Stimulated activated memory B cell treated with anti-CD40 and anti-IgM and Interleukin-4, amounts not matched to agents 10 μg/mL and 1 μg/mL and 100 μg/mL, for 72 hours (primary cell): ENCODE measurements at regions not wholly inside any gene's neighbourhood (a gene's known extent, or its start where the extent isn't known, plus 50 kb on each side); places are given as distances from the start of the nearest gene placed in this dataset.
A peak's percentile ranks its signal among the peaks of the same experiment; 100 is the strongest.

Source experiments
- ATAC-seq: fragments of 150-1000 bp; cut with Tn5 transposase; 2 replicates; pipeline ENCODE4 v1.10.0; 2021
- H3K27ac Mint-ChIP-seq: one replicate; pipeline ENCODE4 v1.8.0; 2022; ENCODE audit warnings: mild to moderate bottlenecking, mixed read lengths
- H3K27me3 Mint-ChIP-seq: one replicate; pipeline ENCODE4 v1.8.0; 2022; ENCODE audit warnings: mixed read lengths
- H3K36me3 Mint-ChIP-seq: one replicate; pipeline ENCODE4 v1.8.0; 2022; ENCODE audit warnings: mixed read lengths
- H3K4me1 Mint-ChIP-seq: one replicate; pipeline ENCODE4 v1.8.0; 2022; ENCODE audit warnings: mixed read lengths
- H3K4me3 Mint-ChIP-seq: one replicate; pipeline ENCODE4 v1.8.0; 2022; ENCODE audit warnings: mild to moderate bottlenecking, moderate library complexity, mixed read lengths
- H3K9me3 Mint-ChIP-seq: one replicate; pipeline ENCODE4 v1.8.0; 2022; ENCODE audit warnings: mixed read lengths

- Mint-ChIP-seq H3K36me3 (no peaks in the 10 kb centered on the region), H3K9me3 (no peaks in the 10 kb centered on the region), H3K27me3 (no peaks in the 10 kb centered on the region), H3K27ac (no peak overlapping the region), H3K4me1 (no peaks in the 10 kb centered on the region), H3K4me3 (no peak overlapping the region)
- no peak for ATAC-seq
Observed at GRCh38 chr3:146896711-146897110, 291.6 kb upstream of the PLSCR5 start.

- H3K4me1 Mint-ChIP-seq = no peaks in the 10 kb centered on the region
- H3K36me3 Mint-ChIP-seq = no peaks in the 10 kb centered on the region
- no peak overlapping the region for H3K27ac Mint-ChIP-seq
- H3K27me3 Mint-ChIP-seq = no peaks in the 10 kb centered on the region
- H3K9me3 Mint-ChIP-seq = no peaks in the 10 kb centered on the region
- H3K4me3 Mint-ChIP-seq = no peak overlapping the region
- no peak for ATAC-seq
Observed at GRCh38 chr3:146895026-146895749, 290.0 kb upstream of the PLSCR5 start.

GRCh38 chr3:146894406-146894805 is 289.3 kb upstream of the PLSCR5 start:
- Mint-ChIP-seq H3K4me1 (no peaks in the 10 kb centered on the region), H3K27me3 (no peaks in the 10 kb centered on the region), H3K36me3 (no peaks in the 10 kb centered on the region), H3K27ac (no peak overlapping the region), H3K4me3 (no peak overlapping the region), H3K9me3 (no peaks in the 10 kb centered on the region)
- no peak for ATAC-seq

DNA sequence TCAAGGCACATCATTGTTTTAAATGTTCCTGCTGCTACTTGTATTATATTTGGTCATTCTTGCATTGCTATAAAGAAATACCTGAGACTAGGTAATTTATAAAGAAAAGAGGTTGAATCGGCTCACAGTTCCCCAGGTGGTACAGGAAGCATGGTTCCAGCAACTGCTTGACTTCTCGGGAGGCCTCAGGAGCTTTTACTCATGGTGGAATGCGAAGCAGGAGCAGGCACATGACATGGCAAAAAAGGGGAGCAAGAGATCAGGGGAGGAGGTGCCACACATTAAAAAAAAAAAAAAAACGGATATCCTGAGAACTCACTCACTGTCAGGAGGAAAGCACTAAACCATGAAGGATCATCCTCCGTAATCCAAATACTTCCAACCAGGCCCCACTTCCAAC is 286.9 kb upstream of the PLSCR5 start:
- H3K27me3 Mint-ChIP-seq = no peaks in the 10 kb centered on the region
- no peak overlapping the region for H3K4me3 Mint-ChIP-seq
- H3K36me3 Mint-ChIP-seq = no peaks in the 10 kb centered on the region
- H3K27ac Mint-ChIP-seq = no peak overlapping the region
- ATAC-seq = no peak
- no peaks in the 10 kb centered on the region for H3K9me3 Mint-ChIP-seq
- no peaks in the 10 kb centered on the region for H3K4me1 Mint-ChIP-seq

- no peak overlapping the region for H3K4me3 Mint-ChIP-seq
- no peaks in the 10 kb centered on the region for H3K4me1 Mint-ChIP-seq
- ATAC-seq = no peak
- H3K36me3 Mint-ChIP-seq = no peaks in the 10 kb centered on the region
- H3K27ac Mint-ChIP-seq = no peak overlapping the region
- no peaks in the 10 kb centered on the region for H3K9me3 Mint-ChIP-seq
- H3K27me3 Mint-ChIP-seq = no peaks in the 10 kb centered on the region
Observed at GRCh38 chr3:146889626-146890025, 284.5 kb upstream of the PLSCR5 start.

- no peak overlapping the region for H3K4me3 Mint-ChIP-seq
- no peak overlapping the region for H3K27ac Mint-ChIP-seq
- H3K36me3 Mint-ChIP-seq = no peaks in the 10 kb centered on the region
- no peaks in the 10 kb centered on the region for H3K9me3 Mint-ChIP-seq
- ATAC-seq = no peak
- H3K4me1 Mint-ChIP-seq = no peaks in the 10 kb centered on the region
- no peaks in the 10 kb centered on the region for H3K27me3 Mint-ChIP-seq
Observed at GRCh38 chr3:146888176-146888575, 283.0 kb upstream of the PLSCR5 start.

- ATAC-seq = no peak
- Mint-ChIP-seq H3K4me1 (no peaks in the 10 kb centered on the region), H3K9me3 (no peaks in the 10 kb centered on the region)
Observed at GRCh38 chr3:146884721-146885120, 279.6 kb upstream of the PLSCR5 start.

DNA sequence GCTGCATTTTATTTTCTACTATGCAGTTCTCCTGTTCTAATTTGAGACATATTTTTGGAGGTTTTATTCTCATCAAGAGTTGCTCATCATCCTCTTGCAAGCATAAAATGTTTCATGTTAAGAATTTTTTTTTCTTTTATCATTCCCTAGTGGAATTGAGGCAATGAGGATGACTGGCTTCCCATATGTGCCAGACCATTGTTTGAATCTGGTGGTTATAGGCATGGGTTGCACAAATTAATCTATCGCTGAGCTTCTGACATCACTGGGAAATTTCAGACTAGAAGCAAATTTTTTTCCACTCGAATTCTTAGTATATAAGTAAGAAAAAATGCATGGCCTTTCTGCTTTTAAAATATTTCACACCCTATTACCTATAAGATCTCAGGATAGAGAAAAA is 279.1 kb upstream of the PLSCR5 start:
- H3K27me3 Mint-ChIP-seq = no peaks in the 10 kb centered on the region
- ATAC-seq = no peak
- H3K27ac Mint-ChIP-seq = no peak overlapping the region
- no peaks in the 10 kb centered on the region for H3K9me3 Mint-ChIP-seq
- no peaks in the 10 kb centered on the region for H3K36me3 Mint-ChIP-seq
- no peaks in the 10 kb centered on the region for H3K4me1 Mint-ChIP-seq
- no peak overlapping the region for H3K4me3 Mint-ChIP-seq

More at GRCh38 chr3:146884721-146885120, 279.6 kb upstream of the PLSCR5 start:
- Mint-ChIP-seq H3K27ac (no peak overlapping the region), H3K4me3 (no peak overlapping the region), H3K36me3 (no peaks in the 10 kb centered on the region), H3K27me3 (no peaks in the 10 kb centered on the region)

- no peaks in the 10 kb centered on the region for H3K36me3 Mint-ChIP-seq
- no peaks in the 10 kb centered on the region for H3K27me3 Mint-ChIP-seq
- no peaks in the 10 kb centered on the region for H3K9me3 Mint-ChIP-seq
- no peak overlapping the region for H3K27ac Mint-ChIP-seq
- H3K4me3 Mint-ChIP-seq = no peak overlapping the region
- peak; percentile 31 for ATAC-seq
- no peaks in the 10 kb centered on the region for H3K4me1 Mint-ChIP-seq
Observed at GRCh38 chr3:146883288-146883687, 278.1 kb upstream of the PLSCR5 start.

- Mint-ChIP-seq H3K4me3 (no peak overlapping the region), H3K4me1 (no peaks in the 10 kb centered on the region), H3K9me3 (no peaks in the 10 kb centered on the region), H3K27ac (no peak overlapping the region), H3K36me3 (no peaks in the 10 kb centered on the region), H3K27me3 (no peaks in the 10 kb centered on the region)
- no peak for ATAC-seq
Observed at GRCh38 chr3:146881966-146882760, 277.0 kb upstream of the PLSCR5 start.

- no peaks in the 10 kb centered on the region for H3K9me3 Mint-ChIP-seq
- no peak for ATAC-seq
- H3K4me1 Mint-ChIP-seq = no peaks in the 10 kb centered on the region
- no peaks in the 10 kb centered on the region for H3K27me3 Mint-ChIP-seq
- H3K36me3 Mint-ChIP-seq = no peaks in the 10 kb centered on the region
- H3K4me3 Mint-ChIP-seq = no peak overlapping the region
- H3K27ac Mint-ChIP-seq = no peak overlapping the region
Observed at GRCh38 chr3:146881356-146881755, 276.2 kb upstream of the PLSCR5 start.

DNA sequence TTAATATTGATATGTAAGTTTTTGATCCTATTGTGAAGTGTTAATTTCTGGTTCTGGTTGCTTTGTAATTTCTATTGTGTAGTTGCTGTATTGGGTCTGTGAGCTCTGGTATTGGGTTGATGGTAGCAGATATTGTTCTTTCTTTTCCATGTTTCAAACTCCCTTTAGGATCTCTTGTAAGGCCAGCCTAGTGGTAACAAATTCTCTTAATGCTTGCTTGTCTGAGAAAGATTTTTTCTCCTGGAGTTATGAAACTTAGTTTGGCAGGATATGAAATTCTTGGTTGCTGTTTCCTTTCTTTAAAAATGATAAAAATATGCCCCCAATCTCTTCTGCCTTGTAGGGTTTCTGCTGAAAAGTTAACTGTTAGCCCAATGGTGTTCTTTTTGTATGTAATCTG is 268.6 kb upstream of the PLSCR5 start:
- no peaks in the 10 kb centered on the region for H3K27me3 Mint-ChIP-seq
- H3K36me3 Mint-ChIP-seq = no peaks in the 10 kb centered on the region
- H3K4me1 Mint-ChIP-seq = no peaks in the 10 kb centered on the region
- H3K4me3 Mint-ChIP-seq = no peak overlapping the region
- no peak overlapping the region for H3K27ac Mint-ChIP-seq
- ATAC-seq = no peak
- H3K9me3 Mint-ChIP-seq = peaks cover 12% of the 10 kb centered on the region

DNA sequence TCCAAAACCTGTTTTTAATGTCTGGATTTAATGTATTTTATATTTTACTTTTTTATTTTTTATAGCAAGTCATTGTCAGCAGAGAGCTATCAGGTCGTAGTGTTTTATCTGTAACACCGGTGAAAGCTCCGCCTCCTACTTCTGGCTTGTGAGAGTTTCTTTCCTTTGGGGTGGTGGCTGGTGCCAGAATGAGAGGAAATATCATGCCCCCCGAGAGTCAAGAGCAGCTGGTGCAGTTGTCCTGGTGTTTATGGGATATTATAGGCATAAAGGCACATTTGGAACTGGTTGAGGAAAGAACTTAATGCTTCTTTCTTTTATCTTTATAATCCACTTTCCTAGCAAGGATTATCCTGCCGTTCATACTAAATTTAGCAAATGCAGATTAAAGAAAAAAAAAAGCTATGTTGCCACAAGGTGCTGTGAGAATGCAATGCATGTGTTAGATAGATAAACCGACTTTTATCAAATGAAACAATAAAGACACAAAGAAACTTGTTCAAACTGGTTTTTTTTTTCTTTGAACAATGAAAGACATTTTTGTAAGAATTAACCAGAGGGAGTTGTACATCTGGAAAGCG is 260.1 kb upstream of the PLSCR5 start:
- H3K27ac Mint-ChIP-seq = no peak overlapping the region
- H3K36me3 Mint-ChIP-seq = no peaks in the 10 kb centered on the region
- no peaks in the 10 kb centered on the region for H3K27me3 Mint-ChIP-seq
- H3K4me3 Mint-ChIP-seq = no peak overlapping the region
- peaks cover 8% of the 10 kb centered on the region for H3K9me3 Mint-ChIP-seq
- ATAC-seq = no peak
- no peaks in the 10 kb centered on the region for H3K4me1 Mint-ChIP-seq

DNA sequence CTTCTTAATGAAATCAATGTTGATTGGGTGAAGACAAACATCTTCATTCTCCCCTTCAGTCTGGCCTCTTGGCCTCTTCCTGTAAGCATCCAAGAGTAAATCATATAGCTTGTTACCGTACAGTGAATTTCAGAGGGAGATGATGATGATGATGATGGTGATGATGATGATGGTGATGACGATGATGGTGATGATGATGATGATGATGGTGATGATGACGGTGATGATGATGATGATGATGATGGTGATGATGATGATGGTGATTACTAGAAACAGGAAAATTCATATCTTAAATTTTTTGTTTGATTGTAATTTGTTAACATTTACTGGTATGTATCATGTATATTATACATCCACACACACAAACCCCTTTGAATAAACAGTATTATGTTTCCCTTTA is 256.1 kb upstream of the PLSCR5 start:
- H3K4me1 Mint-ChIP-seq = no peaks in the 10 kb centered on the region
- peaks cover 8% of the 10 kb centered on the region for H3K9me3 Mint-ChIP-seq
- no peak overlapping the region for H3K27ac Mint-ChIP-seq
- no peaks in the 10 kb centered on the region for H3K36me3 Mint-ChIP-seq
- H3K27me3 Mint-ChIP-seq = no peaks in the 10 kb centered on the region
- no peak overlapping the region for H3K4me3 Mint-ChIP-seq
- no peak for ATAC-seq

DNA sequence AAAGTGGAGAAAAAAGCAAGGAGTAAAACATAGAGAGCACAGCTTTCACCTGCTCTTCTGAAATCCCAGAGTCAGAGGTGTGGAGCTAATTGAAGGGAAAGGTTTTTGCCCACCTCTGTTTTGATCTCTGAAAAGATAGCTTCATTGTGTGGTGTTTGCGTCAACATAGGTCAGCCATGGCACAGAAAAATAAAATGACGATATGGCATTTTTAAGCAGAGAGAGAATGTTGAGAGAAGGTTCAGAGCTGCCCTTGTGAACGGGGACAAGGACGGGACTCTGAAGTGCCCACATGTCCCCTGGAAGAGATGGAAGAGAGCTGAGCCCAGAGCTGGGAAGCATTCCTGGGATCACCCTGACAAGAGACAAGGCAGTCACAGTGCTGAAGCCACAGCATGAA is 249.4 kb upstream of the PLSCR5 start:
- H3K4me3 Mint-ChIP-seq = no peak overlapping the region
- H3K36me3 Mint-ChIP-seq = no peaks in the 10 kb centered on the region
- no peaks in the 10 kb centered on the region for H3K4me1 Mint-ChIP-seq
- H3K27me3 Mint-ChIP-seq = no peaks in the 10 kb centered on the region
- no peak overlapping the region for H3K27ac Mint-ChIP-seq
- ATAC-seq = no peak
- peaks cover 3% of the 10 kb centered on the region for H3K9me3 Mint-ChIP-seq

DNA sequence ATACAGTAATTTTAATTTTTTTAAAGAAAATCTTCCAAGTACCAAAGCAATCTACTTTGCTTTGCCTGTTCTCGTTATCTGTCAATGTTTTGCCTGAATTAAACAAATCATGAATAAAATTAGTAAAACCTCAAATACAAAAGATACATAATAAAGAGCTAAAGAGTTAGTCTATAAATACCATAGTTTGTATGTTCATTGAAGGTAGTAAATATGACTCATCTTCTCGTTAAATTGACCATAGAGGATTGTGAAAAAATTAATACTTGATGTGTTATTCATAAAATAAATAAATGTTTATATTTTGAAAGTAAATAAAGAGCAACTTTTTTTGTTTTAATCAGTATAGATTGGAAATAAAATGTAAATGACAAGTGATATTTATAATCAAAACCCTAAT is 246.5 kb upstream of the PLSCR5 start:
- no peaks in the 10 kb centered on the region for H3K36me3 Mint-ChIP-seq
- peaks cover 3% of the 10 kb centered on the region for H3K9me3 Mint-ChIP-seq
- H3K27me3 Mint-ChIP-seq = no peaks in the 10 kb centered on the region
- no peak overlapping the region for H3K27ac Mint-ChIP-seq
- H3K4me1 Mint-ChIP-seq = no peaks in the 10 kb centered on the region
- no peak overlapping the region for H3K4me3 Mint-ChIP-seq
- no peak for ATAC-seq
